IMR-90 (cell line): ENCODE measurements at regions not wholly inside any gene's neighbourhood (a gene's known extent, or its start where the extent isn't known, plus 50 kb on each side); places are given as distances from the start of the nearest gene placed in this dataset.

Experiments
- BHLHE40 ChIP-seq: fragments of 150-350 bp; IDR thresholded peaks from 2 replicates; pipeline ENCODE4 v1.6.1; 2016; ENCODE audit warnings: mild to moderate bottlenecking, low read depth, low read length
- CEBPB ChIP-seq: IDR thresholded peaks from 2 replicates; pipeline ENCODE4 v1.6.1; 2012; ENCODE audit warnings: low read depth, low read length, improper control_type of control experiment
- CHD1 ChIP-seq: IDR thresholded peaks from 2 replicates; pipeline ENCODE4 v1.6.1; 2012; ENCODE audit warnings: low read depth, low read length, improper control_type of control experiment
- CTCF ChIP-seq: conservative IDR thresholded peaks from 2 replicates; pipeline ENCODE4 v1.5.1; 2012; ENCODE audit warnings: mild to moderate bottlenecking, low read depth, low read length, improper control_type of control experiment
- ELK1 ChIP-seq: fragments of 150-350 bp; IDR thresholded peaks from 2 replicates; pipeline ENCODE4 v1.6.1; 2016; ENCODE audit warnings: low read depth, mild to moderate bottlenecking, low read length, moderate library complexity, borderline replicate concordance
- MAZ ChIP-seq: IDR thresholded peaks from 2 replicates; pipeline ENCODE4 v1.6.1; 2012; ENCODE audit warnings: low read depth, mild to moderate bottlenecking, low read length, improper control_type of control experiment, moderate library complexity, borderline replicate concordance
- MXI1 ChIP-seq: IDR thresholded peaks from 2 replicates; pipeline ENCODE4 v1.6.1; 2012; ENCODE audit warnings: low read depth, mild to moderate bottlenecking, low read length, moderate library complexity, borderline replicate concordance
- POLR2A ChIP-seq: IDR thresholded peaks from 2 replicates; pipeline ENCODE4 v1.6.1; 2012; ENCODE audit warnings: mild to moderate bottlenecking, low read depth, low read length
- RAD21 ChIP-seq: IDR thresholded peaks from 2 replicates; pipeline ENCODE4 v1.6.1; 2012; ENCODE audit warnings: low read length, improper control_type of control experiment
- RFX5 ChIP-seq: IDR thresholded peaks from 2 replicates; pipeline ENCODE4 v1.8.0; 2012; ENCODE audit warnings: low read depth, mild to moderate bottlenecking, low read length, moderate library complexity
- SMC3 ChIP-seq: fragments of 150-350 bp; IDR thresholded peaks from 2 replicates; pipeline ENCODE4 v1.6.1; 2016; ENCODE audit warnings: low read depth, mild to moderate bottlenecking, antibody characterized with exemption, low read length, moderate library complexity
- USF2 ChIP-seq: fragments of 150-350 bp; IDR thresholded peaks from 2 replicates; pipeline ENCODE4 v1.6.1; 2017; ENCODE audit warnings: mild to moderate bottlenecking, antibody characterized with exemption, low read length, low read depth

- TF ChIP-seq CTCF: no peak
- TF ChIP-seq RAD21: no peak
- TF ChIP-seq POLR2A: no peak
- no peak for TF ChIP-seq USF2
- TF ChIP-seq RFX5: no peak
- no peak for TF ChIP-seq MXI1
- TF ChIP-seq MAZ: no peak
- TF ChIP-seq BHLHE40: no peak
- no peak for TF ChIP-seq CHD1
- no peak for TF ChIP-seq SMC3
- no peak for TF ChIP-seq ELK1
- no peak for TF ChIP-seq CEBPB
Observed at GRCh38 chr11:71188886-71189767, 63.2 kb downstream of the SHANK2 start.
